Adrenal gland (tissue), 9 donors: ENCODE measurements at regions not wholly inside any gene's neighbourhood (a gene's known extent, or its start where the extent isn't known, plus 50 kb on each side); places are given as distances from the start of the nearest gene placed in this dataset.

Experiments
- DNase-seq, 7 donors: peaks; one replicate each; pipeline ENCODE4 v3.0.0-alpha.2; 2019 to 2020
- H3K27ac ChIP-seq, 5 donors: fragments of 200-600 bp; sonication (generic) in 4 of 5; 1 replicate in 3 of 5; 2 replicates in 2 of 5; pipeline versions ENCODE4 v1.5.1 to v1.8.0; 2016 to 2020; ENCODE audit warnings: mild to moderate bottlenecking in 1 of 5
- H3K27me3 ChIP-seq: fragments of 200-600 bp; 2 replicates; pipeline ENCODE4 v1.8.0; 2021
- H3K36me3 ChIP-seq, 2 donors: fragments of 200-600 bp; replicated peaks in 1 of 2; 1 replicate in 1 of 2; 2 replicates in 1 of 2; pipeline versions ENCODE4 v1.5.1 to v1.8.0; 2018 to 2022
- H3K4me1 ChIP-seq, 2 donors: fragments of 200-600 bp; replicated peaks in 1 of 2; 1 replicate in 1 of 2; 2 replicates in 1 of 2; pipeline versions ENCODE4 v1.5.1 to v1.8.0; 2018 to 2021
- H3K4me3 ChIP-seq, 4 donors: fragments of 200-600 bp; sonication (generic) in 3 of 4; one replicate each; pipeline ENCODE4 v1.5.1; 2016 to 2018
- H3K9me3 ChIP-seq, 3 donors: fragments of 200-600 bp; sonication (generic) in 1 of 3; replicated peaks in 1 of 3; 1 replicate in 2 of 3; 2 replicates in 1 of 3; pipeline versions ENCODE4 v1.5.1 to v1.8.0; 2016 to 2021
- CTCF ChIP-seq, 6 experiments: fragments of 450-650 bp in 4 of 6; fragments of 200-600 bp in 2 of 6; sonication (generic) in 1 of 6; IDR thresholded peaks; 1 replicate in 5 of 6; 2 replicates in 1 of 6; pipeline versions ENCODE4 v1.5.1 to v1.8.0; 2016 to 2021; ENCODE audit warnings: antibody characterized with exemption in 6 of 6, mild to moderate bottlenecking in 2 of 6, moderate library complexity in 1 of 6
- POLR2A ChIP-seq, 2 donors: fragments of 450-650 bp; IDR thresholded peaks; one replicate each; pipeline ENCODE4 v1.6.1; 2017; ENCODE audit warnings: antibody characterized with exemption in 2 of 2, mild to moderate bottlenecking in 2 of 2, moderate library complexity in 1 of 2
- WGBS, 4 donors: extraction: QIAGEN DNeasy Blood & Tissue Kit in 2 of 4; methylation state at CpG; one replicate each; pipeline versions ENCODE4 v1.1.5 to v1.1.7; 2013 to 2017; 5-methylcytosine and 5-hydroxymethylcytosine counted together
- intact Hi-C, 2 donors: fragments of 100-400 bp; cut with DNase I; formaldehyde crosslinking; loops; one replicate each; pipeline versions ENCODE4 v1.14.1 to v1.15.0; 2022 to 2023
- donor health status: healthy with polysubstance abuse.
- donor health status: Bipolar disorder and iron deficiency.
- donor health status: DM: yes; HTN: yes; CAD: no.
- donor health status: DM: no; HTN: no; CAD: no.
- donor health status: DM: no; HTN: no; CAD: no.

GRCh38 chr4:108311313-108311712 lies 142.6 kb upstream of the LEF1 start:
- no peak for TF ChIP-seq CTCF (IDR thresholded peaks at IDR 0.05)
- TF ChIP-seq POLR2A (IDR thresholded peaks at IDR 0.05) = no peak
- H3K9me3 ChIP-seq = no peaks in the 10 kb centered on the region
- no peaks in the 10 kb centered on the region for H3K27me3 ChIP-seq
- WGBS, 4 donors = 67 to 86% (median 79%) methylated on average over 1 of the region's 1 CpG
- DNase-seq = no peak
- intact Hi-C loops = no loop called here
- no peaks in the 10 kb centered on the region for H3K4me1 ChIP-seq
- no peaks in the 10 kb centered on the region for H3K36me3 ChIP-seq
- H3K27ac ChIP-seq = no peak overlapping the region
- no peak overlapping the region for H3K4me3 ChIP-seq

GRCh38 chr4:108303488-108304177 lies 134.9 kb upstream of the LEF1 start:
- no peaks in the 10 kb centered on the region for H3K27me3 ChIP-seq
- H3K27ac ChIP-seq = no peak overlapping the region
- WGBS, 4 donors = 78 to 84% (median 81%) methylated on average over 5 of the region's 5 CpGs
- TF ChIP-seq CTCF (IDR thresholded peaks at IDR 0.05) (no peak), POLR2A (IDR thresholded peaks at IDR 0.05) (no peak)
- intact Hi-C loops = no loop called here
- H3K4me3 ChIP-seq = no peak overlapping the region
- no peaks in the 10 kb centered on the region for H3K36me3 ChIP-seq
- H3K9me3 ChIP-seq = no peaks in the 10 kb centered on the region
- no peaks in the 10 kb centered on the region for H3K4me1 ChIP-seq
- no peak for DNase-seq

GRCh38 chr4:108301545-108302251 lies 133.0 kb upstream of the LEF1 start:
- H3K36me3 ChIP-seq = no peaks in the 10 kb centered on the region
- H3K27ac ChIP-seq = no peak overlapping the region
- intact Hi-C loops = no loop called here
- no peaks in the 10 kb centered on the region for H3K27me3 ChIP-seq
- H3K9me3 ChIP-seq = no peaks in the 10 kb centered on the region
- 36 to 54% (median 46%) methylated on average over 1 of the region's 1 CpG for WGBS, 4 donors
- no peaks in the 10 kb centered on the region for H3K4me1 ChIP-seq
- TF ChIP-seq POLR2A (IDR thresholded peaks at IDR 0.05) (no peak), CTCF (IDR thresholded peaks at IDR 0.05) (no peak)
- DNase-seq = peak in 1 of 7 donors; percentile 2
- no peak overlapping the region for H3K4me3 ChIP-seq

- Histone ChIP-seq H3K4me3 (no peak overlapping the region), H3K27me3 (no peaks in the 10 kb centered on the region), H3K36me3 (no peaks in the 10 kb centered on the region), H3K9me3 (no peaks in the 10 kb centered on the region), H3K4me1 (no peaks in the 10 kb centered on the region), H3K27ac (no peak overlapping the region)
- no peak for TF ChIP-seq CTCF (IDR thresholded peaks at IDR 0.05)
- no peak for TF ChIP-seq POLR2A (IDR thresholded peaks at IDR 0.05)
- DNase-seq = no peak
- WGBS, 4 donors = 72 to 79% (median 76%) methylated on average over 2 of the region's 2 CpGs
- intact Hi-C loops = no loop called here
Observed at GRCh38 chr4:108297605-108298004, 128.9 kb upstream of the LEF1 start.
